Stimulated activated CD4-positive, alpha-beta T cell treated with anti-CD3 and anti-CD28 coated beads, TNF-alpha, amount 100 ng/mL, for 1 hour (primary cell): ENCODE measurements at regions not wholly inside any gene's neighbourhood (a gene's known extent, or its start where the extent isn't known, plus 50 kb on each side); places are given as distances from the start of the nearest gene placed in this dataset.

ENCODE experiments used
- DNase-seq, 3 donors: peaks; one replicate each; pipeline ENCODE4 v3.0.0-alpha.2; 2020; ENCODE audit warnings: low read depth in 3 of 3, low spot score in 1 of 3

DNA sequence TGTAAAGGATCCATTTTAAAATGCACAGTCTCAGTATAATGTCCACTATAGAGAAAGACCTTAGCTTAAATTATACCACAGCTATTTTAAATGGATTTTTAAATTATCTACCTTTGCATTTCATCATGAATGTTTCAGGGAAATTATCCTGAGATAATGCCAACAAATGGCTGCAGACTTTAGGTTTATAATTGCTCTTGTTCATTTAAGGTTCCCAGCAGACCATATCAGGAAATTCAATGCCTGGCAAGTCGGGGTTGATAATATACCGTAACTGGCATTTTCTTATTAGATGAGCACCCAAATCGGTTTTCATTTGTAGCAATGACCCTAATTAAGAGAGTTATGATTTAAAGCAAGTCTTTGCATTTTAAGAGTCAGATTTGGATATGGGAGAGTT is 227.1 kb upstream of the ARRDC4 start:
- no peak for DNase-seq

DNA sequence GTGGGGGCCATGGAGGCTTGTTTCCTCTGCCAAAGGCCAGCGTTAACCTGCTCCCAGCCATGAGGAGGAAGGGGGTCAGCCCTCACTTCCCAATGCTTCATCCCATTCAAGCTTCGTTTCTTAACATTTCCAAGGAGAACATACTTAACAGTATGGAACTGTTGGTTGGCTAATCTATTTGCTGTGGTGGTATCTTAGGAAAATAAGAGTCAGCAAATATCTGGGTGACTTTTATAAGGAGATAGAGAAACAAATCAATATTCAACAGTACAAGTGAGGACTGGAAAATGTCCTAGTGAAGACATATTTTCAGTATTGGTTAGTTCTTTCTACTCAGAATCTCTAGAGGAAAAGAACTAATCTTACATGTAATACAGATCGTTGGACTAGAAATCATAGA is 223.8 kb upstream of the ARRDC4 start:
- no peak for DNase-seq

DNA sequence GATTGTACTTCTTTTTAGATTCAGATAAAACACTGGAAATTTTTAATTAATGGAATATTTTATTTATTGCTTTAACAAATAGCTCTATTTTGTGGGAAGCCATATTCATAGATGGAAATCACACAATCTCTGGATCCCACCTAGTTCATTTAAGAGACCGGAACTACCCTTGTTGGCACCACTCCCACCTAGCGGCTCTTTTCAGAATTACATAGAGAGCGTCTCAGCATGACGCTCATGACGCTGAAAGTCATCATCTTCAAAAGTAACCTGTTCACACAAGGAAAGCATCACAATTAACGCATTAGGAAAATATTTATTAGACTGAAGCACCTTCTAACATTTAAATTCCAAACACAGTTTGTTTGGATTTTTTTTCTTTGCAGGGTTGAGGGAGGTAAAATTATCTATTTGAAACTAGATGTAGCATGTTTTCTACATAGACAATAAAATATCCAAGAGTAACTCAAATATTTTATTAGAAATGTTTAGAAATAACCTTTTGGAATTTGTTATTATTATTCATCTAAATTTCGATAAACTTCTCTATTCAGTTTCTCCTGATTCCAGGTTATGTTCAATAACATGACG is 214.9 kb upstream of the ARRDC4 start:
- DNase-seq, result no peak

DNA sequence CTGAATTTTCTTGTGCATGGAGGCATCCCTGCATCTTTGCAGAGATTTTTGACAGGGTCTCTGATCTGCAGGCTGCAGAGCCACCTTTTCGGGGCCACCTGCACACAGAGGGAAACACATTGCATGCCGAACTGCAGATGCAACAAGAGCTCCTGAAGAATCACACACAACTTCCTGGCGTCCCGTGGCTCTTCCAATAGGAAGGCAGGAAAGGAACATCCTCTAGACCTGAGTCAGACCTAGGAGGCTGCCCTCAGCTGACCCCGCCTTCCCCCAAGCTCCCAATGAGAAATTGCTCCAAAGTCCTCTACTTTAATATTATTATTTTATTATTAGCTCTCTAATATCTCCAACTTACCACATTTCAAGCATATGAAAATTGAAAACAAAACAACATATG is 213.2 kb upstream of the ARRDC4 start:
- DNase-seq, result no peak

DNA sequence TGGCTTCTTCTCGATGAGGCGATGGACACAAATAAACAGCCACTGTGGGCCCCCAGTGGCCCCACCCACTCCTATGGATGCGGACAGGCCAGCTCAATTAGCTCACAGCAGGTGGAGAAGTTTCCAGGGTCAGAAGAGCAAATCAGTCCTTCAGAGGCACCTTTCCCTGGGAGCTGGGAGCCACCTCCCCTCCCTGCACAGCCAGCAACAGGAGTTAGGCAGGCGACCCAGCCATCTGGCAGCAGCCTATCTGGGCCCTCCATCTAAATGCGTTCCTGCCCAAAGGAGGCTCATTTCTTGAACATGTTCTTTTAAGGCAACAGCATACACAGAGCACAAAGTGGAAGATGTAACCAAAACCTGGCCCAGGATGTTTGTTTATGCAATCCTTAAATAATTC is 211.9 kb upstream of the ARRDC4 start:
- no peak for DNase-seq

DNA sequence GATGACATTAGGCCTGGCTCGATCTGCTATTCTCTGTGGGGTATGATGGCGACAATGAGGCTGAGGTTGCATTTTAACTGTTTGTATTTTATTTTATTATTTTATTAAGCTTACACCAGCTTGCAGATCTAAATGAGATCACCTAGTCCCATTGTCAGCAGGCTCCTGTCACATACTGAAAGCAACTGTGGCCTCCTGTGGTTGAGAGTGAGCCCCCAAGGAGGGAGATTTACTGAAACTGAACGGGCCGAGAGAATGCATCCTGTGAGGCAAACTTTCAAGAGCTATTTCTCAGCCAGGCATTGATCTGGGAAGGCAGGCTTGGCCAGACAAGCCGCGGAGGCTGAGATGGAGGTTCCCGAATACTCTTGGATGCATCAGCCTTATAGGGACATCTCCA is 210.4 kb upstream of the ARRDC4 start:
- DNase-seq, result no peak

DNA sequence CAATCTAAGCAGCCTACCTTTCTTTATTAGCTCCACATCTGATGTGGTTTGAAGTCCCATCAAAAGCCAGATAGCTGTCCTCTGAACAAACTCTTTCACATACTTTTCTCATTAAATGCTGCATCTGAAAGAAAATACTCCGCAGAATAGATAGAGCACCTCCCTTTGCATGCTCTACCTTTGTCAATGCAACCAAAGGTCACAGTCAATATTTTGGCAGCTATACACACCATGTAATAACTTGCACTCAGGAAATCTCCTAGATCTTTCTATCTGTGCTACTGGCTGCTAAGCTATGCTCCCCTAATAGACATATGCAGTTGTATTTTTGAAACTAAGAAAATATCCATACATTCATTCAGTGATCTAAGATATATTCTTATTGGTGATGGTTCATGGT is 204.8 kb upstream of the ARRDC4 start:
- DNase-seq, result no peak

DNA sequence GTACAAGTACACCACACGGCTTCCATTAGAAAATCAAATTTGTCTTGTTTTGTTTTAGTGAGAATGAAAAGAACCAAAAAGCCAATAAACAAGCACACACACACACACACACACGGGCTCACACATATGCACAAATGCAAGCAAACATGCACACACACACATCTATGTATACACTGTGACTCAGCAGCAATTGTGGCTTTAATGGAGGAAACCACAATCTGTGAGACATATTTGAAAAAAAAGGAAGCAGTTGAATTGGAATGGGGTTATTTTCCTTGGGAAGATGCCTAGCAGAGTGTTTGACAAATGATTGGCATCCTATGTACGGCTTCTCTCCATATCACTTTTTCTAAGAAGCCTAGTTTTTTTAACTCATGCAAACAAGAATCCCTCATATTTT is 201.1 kb upstream of the ARRDC4 start:
- no peak for DNase-seq

DNA sequence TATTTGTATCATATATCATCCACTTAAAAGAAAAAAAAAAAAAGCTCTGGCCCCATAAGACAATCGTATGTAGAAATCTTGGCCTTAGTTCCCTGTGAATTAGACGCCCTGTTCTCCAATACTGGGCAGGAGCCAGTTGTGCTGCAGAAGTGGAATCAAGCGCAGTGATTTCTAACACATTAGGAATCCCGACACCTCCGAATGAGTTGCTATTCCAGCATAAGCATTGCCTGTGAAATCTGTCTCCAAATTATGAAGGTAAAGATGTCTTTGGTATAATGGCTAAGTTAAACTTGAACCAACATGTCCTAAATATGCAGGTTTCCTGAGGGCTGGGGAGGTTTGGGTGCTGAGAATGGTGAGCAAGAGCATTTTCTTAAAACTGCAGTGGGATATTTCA is 199.4 kb upstream of the ARRDC4 start:
- no peak for DNase-seq

DNA sequence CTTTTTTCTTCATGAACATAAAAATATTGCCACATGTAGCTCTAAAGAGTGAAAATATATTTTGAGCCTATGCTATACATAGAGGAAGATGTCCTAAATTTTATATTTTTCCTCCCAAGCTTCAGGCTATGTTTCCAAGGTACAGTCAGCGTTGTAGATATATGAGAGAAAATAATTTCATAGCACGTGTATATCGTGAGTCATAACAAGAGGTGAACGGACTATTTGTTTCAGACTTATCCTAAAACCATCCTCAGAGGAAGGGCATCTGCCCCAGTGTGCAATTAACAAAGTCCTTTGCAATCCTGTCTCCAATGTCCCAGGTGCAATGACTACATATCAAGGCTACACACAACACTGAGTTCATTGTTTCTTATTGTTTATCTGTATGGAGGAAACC is 177.3 kb upstream of the ARRDC4 start:
- DNase-seq, result no peak

DNA sequence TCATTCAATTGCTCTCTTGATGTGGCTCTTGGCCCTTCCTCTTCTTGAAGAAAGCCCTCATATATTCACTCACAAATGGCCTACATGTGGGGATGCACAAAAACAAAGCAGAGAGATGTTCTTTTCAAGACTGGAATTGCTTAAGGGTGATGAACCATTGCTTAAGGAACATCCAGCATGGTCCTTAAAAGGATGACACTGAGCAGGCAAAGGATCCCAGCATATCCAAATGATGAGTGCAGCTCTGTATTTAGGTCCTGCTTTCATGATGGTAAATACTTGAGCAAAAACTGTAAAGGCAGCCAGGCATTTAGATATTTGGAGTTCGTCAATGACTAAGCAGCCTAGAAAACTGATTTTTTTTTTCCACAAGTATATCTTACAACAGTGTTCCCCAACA is 173.8 kb upstream of the ARRDC4 start:
- no peak for DNase-seq

DNA sequence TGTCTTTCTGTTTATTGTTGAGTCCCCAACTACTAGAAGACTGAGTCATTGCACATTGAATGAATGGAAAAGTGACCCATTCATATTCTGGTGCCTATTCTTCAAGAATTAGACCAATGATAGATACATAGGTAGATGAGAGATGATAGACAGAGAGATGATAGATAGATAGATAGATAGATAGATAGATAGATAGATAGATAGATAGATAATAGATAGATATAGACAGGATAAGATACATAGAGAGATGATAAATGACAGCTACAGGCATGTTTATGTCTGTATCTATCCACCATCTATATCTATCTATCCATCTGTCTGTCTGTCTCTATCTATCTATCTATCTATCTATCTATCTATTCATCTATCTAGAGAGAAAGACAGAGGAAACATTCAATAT is 170.3 kb upstream of the ARRDC4 start:
- DNase-seq, result no peak

DNA sequence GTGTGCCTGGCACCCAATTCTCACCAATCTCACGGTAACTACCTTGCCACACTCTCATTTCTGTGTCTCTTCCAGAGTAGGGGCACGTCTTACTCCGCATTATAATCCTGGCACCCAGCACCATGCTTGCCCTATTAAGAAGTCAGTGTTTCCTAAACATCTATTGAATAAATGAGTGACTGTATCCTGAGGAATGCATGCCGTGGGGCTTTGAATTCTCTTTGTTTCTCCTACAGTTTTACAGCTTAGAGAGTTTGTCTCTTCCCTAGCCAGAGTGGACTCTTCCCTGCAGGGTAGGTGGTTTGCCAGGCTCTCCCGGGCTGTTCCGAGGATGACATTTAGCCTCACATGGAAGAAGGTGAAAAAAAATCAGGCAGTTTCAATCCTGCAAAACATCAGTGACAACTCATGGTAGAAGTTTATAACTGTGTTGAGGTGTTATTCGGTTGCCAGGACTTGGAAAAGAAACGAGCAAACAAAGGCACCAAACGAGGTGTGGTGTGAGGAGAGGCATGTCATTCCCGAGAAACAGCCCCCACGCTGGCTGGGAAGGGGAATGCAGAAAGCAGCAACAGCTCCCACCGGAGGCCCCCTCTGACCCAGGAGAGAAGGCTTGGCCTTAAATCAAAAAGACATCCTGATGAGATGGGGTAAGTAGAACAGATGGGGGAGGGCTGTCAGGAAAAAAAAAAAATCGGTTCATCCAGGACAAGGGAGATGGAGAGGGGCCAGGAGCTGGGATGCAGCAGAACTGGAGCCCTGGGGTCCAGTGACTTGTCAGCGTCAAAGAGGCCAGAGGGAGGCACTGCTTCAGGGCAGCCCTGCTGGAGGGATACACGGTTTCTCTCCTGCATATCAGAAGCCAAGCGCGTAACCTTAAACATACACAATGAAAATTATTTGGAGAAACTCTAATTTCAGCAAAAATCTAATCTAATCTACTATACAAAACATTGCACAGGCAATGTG is 168.4 kb upstream of the ARRDC4 start:
- no peak for DNase-seq

DNA sequence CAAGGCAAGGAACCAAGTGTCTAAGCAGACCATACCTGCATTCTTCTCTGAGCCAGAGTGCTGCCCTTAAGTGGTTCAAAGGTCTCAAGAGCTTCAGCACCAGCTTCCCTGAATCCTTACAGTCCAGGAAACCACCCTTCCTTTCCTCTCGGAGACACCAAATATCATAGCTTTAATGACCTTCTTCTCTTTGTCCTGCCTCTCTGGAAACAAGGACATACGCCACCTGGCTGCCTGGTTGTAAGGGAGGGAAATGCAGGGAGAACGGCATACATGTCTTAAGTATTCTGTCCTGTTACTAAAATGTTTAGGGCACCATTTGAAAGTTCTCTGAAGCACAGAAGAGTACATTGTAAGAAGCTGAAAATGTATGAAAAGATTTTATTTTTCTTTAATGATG is 155.6 kb upstream of the ARRDC4 start:
- no peak for DNase-seq

DNA sequence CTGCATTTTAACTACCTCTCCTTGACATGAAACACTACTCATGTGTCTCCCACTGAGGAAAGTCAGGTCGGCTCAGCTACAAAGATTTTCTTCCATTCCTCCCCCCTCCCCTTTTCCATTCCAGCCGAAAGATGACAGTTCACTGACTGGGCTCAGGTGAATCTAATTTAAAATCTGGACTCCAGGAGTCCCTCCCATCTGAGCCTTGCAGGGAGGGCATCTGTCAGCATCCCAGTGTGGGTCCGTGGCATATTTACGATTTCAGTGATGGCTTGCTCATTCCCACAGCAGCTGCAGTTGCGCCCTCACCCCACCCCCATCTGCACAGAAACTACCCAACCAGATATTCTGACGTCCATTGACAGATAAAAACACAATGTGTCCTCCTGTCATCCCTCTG is 153.7 kb upstream of the ARRDC4 start:
- DNase-seq, result no peak

DNA sequence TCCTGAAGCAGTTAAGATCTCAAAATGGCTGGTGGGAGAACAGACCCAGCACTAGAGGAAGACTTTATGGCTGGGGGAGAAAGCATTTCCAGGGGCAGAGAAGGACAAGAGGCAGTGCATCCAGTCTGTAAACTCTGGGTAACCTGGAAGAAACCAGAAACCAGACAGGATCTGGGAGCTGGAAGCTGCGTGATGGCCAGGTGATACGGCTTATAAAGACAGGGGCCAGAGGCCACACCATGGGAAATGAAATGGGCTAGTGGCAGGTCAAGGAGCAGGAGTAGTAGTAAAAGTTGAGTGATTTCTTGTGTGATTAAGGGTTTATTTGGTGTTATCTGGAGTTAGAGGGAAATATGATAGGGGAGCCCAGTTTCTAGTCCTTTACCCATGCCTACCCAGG is 144.7 kb upstream of the ARRDC4 start:
- no peak for DNase-seq

DNA sequence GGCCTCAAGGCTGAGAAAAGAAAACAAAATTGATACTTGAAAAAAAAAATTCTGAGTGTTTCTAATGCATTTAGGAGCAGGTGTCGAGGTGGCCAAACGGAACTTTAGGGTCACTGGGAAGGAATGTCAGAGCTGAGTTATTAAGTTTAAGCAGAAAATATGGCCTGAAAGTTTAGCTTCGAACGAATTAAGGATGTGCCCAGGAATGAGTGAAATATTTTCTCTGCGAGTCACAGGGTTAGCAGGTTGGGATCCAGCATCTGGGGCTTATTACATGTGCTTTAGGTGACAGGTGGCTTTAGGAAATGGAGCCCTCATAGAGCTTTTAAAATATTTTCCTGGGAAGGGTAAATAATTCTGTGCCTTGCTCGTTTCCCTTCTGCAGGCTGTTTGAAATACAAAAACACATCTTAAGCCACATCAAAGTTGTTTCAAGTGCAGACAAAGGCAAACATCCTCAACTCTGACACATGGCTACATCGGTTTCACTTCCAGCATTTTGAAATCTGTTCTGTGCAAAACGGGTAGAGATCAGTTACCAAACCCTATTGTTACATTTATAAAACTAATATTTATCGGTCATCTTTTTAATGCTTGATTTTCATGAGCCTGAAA is 143.1 kb upstream of the ARRDC4 start:
- DNase-seq, result no peak

DNA sequence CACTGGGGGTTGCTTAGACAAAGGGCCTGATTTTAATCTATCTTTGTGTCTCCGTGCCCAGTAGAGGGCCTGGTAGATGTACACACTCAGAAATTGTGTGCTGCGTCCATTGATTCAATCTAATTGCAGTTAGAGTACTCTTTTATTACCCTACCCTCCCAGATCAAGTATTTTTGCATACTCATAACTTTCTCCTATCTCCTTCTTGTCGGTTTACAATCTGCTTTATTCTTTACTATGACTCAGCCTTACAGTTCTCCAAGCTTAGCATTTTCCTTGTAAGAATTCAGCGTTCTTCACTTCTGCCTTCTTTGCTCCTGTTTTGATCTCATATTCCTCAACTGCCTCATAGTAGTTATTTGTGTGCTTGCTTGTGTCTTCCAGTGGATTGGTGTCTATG is 124.5 kb upstream of the ARRDC4 start:
- no peak for DNase-seq

DNA sequence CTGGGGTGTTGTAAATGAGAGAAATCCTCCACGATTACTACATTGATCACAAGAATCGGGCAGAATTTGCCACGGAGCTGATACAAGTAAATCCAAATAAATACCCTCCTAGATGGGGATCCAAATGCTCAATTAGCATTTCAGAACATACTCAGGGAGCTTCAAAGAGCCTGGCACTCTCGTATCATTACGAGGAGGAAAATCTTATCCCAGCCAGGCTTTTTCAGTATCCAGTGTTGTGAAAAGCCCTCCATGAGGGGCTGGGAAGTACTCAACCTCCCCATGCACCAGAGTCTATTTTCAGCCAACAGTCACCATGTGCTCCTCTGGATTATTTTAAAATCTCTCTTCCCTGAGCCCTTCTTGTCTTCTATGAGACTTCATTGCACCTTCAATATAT is 122.6 kb upstream of the ARRDC4 start:
- no peak for DNase-seq

DNA sequence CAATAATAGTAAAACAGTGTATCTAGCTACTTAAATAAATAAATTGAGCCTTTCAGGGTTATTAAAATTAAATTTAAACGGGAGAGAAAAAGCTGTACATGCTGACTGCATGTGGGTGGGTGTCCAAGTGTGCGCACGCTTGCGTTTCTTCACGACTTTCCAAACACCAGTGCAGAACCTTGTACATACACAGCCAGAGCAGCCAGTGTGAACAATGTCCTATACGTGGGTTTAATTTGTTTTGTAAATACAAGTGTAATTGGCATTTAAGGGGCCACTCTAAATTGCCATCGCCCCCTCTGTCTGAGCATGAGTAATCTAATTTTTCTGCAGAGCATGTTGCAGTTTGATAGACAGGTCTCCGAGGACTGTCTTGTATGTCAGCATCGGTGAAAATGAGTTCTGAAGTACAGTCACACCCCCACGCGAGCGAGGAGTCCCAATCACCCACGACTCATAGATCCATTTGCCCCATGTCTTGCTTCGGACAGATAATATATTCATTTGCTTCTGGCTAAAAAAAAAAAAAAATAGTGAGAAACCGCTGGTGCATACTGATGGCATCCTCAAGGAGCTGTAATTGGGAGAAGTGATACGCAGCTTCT is 121.8 kb upstream of the ARRDC4 start:
- DNase-seq, result no peak

DNA sequence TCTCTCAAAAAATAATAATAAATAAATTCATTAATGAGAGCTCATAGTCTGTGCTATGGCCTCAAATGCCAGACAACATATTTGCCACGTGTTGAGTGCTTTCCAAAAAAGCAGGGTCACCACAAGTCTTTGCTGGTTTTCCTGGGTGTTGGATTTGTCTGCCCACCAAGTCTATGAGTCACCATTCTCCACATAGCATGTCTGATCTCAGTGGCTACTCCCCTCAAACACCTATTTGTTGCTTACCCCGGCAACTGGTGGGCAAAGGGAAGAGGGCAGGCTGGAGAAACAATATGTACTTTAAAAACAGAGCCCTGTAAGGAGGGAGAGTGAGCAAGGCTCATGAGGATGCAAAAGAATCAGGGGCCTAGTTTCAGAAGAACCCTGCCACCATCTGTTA is 120.0 kb upstream of the ARRDC4 start:
- DNase-seq, result no peak

DNA sequence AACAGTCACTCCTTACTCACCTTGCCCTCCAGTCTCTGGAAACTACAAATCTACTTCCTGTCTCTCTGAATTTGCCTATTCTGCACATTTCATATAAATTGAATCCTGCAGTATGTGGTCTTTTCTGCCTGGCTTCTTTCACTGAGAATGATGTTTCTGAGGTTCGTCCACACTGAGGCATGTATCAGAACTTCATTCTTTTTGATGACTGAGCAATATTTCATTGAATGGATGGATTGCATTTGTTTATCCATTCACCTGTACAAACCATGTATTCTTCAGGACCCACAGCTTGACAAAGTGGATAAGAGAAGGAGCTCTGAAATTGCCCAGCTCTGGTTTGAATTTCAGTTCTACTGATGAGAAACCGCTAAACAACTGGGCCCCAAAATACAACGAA is 118.9 kb upstream of the ARRDC4 start:
- no peak for DNase-seq
